22Rv1 (cell line): ENCODE measurements at regions not wholly inside any gene's neighbourhood (a gene's known extent, or its start where the extent isn't known, plus 50 kb on each side); places are given as distances from the start of the nearest gene placed in this dataset.

Experiments used
- ZFX ChIP-seq: fragments of 450-650 bp; IDR thresholded peaks from 2 replicates; pipeline ENCODE4 v1.6.1; 2017; ENCODE audit warnings: antibody characterized with exemption, borderline replicate concordance
- TF ChIP-seq, protein P1 (sequence below): fragments of 450-650 bp; IDR thresholded peaks from 2 replicates; pipeline ENCODE4 v1.5.1; 2017; ENCODE audit warnings: mild to moderate bottlenecking

DNA sequence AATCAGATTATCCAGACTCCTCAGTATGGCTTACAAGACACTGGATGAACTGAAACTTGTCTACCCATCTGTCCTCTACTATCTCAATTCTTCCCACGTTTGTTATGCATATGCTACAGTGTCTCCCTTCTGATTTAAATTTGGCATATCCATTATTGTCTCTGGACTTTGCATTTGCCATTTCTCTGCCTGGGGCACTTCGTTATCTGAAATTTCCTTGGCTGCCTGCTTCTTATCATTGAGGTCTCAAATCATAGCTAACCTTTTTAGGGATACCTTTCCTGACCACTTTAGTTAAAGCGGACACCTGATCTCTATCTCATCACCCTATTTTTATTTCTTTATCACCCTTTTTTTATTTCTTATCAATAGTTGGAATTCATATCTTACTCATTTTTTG, 853.4 kb downstream of the KCNJ2 start:
- TF ChIP-seq, protein P1, sequence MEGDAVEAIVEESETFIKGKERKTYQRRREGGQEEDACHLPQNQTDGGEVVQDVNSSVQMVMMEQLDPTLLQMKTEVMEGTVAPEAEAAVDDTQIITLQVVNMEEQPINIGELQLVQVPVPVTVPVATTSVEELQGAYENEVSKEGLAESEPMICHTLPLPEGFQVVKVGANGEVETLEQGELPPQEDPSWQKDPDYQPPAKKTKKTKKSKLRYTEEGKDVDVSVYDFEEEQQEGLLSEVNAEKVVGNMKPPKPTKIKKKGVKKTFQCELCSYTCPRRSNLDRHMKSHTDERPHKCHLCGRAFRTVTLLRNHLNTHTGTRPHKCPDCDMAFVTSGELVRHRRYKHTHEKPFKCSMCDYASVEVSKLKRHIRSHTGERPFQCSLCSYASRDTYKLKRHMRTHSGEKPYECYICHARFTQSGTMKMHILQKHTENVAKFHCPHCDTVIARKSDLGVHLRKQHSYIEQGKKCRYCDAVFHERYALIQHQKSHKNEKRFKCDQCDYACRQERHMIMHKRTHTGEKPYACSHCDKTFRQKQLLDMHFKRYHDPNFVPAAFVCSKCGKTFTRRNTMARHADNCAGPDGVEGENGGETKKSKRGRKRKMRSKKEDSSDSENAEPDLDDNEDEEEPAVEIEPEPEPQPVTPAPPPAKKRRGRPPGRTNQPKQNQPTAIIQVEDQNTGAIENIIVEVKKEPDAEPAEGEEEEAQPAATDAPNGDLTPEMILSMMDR, result no peak
- TF ChIP-seq ZFX, result no peak
